HG03378 (cell line): ENCODE measurements at regions not wholly inside any gene's neighbourhood (a gene's known extent, or its start where the extent isn't known, plus 50 kb on each side); places are given as distances from the start of the nearest gene placed in this dataset.
"Not testable (repeated sequence)": the region's sequence is repeated elsewhere in the genome, so short reads cannot be mapped to it uniquely, and the experiment has no call there.

Experiments used
- ATAC-seq: cut with Tn5 transposase; IDR thresholded peaks from one replicate; pipeline ENCODE4 v1.9.1; 2021; ENCODE audit warnings: mild to moderate bottlenecking, moderate library complexity; ENCODE audit not compliant: unreplicated experiment

DNA sequence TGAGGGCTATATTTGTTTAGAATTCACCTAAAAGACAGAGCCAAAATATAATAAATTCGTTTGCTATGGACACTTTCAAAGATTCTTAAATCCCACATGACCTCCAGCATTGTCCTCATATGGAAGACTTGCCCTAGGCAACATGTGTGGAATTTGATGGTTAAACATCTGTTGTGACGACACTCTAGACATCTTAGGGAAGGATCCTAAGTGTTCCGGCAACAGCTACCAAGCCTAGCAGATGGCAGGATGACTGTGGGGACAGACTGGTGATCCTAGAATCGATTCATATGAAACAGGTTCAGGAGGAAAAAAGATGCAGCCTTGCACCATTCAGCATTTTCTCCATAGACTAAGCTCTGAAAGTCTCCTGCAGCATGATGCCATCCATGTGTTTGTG, 77.6 kb upstream of the BACH2 start:
- no peak for ATAC-seq

DNA sequence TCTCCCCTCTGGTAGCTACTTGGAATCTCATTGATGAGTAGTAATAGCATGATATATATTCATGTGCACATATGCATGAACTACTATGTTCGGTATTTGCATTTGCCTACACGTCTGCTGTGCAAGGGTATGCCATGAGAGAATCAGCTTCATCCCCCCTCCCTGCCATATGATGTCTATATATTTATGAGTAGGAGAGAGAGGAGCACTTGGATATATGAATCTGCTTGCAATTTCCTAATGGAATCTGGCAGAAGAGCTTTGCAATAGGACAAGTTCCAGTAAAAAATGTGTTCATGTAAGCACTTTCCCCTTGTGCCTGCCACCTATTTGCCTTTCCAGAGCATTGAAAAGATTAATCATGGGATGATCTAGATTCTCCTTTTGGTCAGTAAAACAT, 76.2 kb upstream of the BACH2 start:
- ATAC-seq = no peak

DNA sequence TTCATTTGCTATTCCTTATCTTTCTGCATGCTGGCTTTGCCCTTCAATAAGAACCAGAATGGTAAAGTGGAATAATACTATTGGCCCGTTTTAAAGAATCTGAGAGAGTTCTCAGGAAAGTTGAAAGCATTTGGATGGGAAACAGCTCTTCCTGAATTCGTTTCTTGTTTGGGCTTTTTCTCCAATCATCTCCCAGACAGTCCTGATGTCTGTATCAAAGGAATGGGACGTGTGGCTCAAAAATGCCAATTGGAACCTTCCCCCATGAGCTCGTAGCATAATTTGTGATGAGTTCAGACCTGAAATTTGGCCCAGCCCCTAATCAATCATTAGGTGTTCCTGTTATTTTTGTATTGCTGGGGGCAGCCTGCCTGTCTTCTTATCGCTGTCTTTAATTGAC, 75.8 kb upstream of the BACH2 start:
- ATAC-seq = no peak

DNA sequence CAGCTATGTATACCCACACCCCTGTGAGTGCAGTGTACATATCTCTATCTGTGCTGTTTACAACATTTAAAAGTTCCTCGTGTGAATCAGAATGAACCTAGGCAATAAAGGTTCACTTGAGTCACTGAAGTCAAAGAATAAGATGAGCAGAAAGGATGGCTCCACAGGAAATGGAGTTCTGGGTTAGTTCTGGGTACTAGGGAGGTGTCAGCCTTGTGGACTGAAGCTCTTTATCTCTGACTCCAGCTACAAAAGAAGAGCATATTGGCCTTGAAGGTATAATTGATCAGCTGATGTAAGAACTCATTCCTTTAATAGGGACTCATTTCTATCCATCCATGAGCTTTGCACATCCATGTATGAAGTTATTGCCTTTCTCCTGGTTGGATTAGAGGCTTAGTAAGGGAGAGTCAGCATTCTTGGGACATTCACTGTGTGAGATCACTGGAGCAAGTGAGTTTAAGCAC, 73.9 kb upstream of the BACH2 start:
- ATAC-seq = no peak

DNA sequence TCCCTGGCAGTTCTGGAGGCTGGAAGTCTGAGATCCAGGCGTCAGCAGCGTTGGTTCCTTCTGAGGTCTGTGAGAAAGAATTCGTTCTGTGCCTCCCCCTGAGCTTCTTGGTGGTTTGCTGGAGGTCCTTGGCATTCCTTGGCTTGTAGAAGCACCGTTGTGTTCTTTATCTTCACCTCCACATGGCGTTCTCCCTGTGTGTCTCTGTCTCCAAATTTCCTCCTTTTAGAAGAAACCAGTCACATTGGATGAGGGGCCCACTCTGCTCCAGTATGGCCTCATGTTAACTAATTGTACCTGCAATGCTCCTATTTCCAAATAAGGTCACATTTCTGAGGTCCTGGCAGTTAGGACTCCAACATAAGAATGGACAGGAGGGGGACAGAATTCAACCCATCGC, 73.0 kb upstream of the BACH2 start:
- ATAC-seq = no peak

DNA sequence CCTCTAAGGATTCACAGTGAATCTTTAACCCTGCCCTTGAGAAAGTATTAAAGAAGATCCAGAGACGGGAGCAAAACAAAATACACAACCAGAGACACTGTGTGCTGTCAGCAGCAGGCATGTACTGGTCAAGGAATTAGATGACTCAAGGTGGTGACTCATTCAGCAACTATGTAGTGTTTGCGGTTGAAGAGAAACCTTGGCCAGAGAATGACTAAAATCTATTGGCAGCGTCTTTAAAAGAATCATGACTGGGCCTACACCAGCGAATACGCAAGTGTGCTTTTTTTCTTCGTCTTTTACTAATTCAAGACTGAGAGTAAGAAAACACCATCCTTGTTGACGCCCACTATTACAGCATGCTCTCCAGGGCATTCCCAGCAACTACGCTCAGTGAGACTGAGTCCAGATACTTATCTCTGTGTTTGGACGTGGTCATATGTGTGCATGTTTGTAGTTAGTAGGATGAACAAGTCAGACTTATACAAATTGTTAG, 72.4 kb upstream of the BACH2 start:
- ATAC-seq = peak; percentile 99

DNA sequence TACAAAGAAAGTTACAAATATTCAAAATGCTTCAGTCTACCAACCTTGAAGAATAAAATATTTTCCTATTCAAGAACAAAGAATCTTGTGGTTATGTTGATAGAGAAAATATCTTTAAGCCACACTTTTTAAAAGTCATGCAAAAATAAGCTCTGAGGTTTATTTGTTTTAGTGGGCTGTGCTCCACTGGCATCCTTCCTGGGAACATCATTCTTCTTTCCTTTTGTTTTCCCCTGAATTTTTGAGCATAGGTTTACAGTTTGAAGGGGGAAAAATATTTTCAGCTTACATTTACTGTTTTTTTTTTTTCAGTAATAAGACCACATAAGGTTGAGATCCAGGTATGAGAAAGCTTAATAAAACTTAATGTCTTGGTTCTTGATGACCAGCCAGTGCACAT, 72.0 kb upstream of the BACH2 start:
- ATAC-seq = no peak

DNA sequence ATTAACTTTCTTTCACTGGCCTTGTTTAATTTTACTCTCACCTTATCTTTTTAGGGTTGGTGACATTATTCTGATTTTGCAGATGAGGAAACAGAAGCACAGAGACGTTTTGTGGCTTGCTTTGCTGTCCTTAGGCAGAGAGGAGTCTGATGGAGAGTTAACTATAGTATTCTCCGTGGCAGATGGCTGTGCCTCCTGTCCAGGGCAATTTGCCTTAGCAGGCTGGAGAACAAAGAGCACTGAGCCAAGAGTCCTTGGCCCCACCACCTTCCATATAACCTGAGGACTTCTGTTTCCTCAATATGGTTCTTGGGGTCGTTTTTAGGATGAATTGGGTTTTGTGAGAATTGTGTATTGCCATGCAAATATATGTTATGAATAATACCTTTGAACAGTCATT, 71.4 kb upstream of the BACH2 start:
- no peak for ATAC-seq

DNA sequence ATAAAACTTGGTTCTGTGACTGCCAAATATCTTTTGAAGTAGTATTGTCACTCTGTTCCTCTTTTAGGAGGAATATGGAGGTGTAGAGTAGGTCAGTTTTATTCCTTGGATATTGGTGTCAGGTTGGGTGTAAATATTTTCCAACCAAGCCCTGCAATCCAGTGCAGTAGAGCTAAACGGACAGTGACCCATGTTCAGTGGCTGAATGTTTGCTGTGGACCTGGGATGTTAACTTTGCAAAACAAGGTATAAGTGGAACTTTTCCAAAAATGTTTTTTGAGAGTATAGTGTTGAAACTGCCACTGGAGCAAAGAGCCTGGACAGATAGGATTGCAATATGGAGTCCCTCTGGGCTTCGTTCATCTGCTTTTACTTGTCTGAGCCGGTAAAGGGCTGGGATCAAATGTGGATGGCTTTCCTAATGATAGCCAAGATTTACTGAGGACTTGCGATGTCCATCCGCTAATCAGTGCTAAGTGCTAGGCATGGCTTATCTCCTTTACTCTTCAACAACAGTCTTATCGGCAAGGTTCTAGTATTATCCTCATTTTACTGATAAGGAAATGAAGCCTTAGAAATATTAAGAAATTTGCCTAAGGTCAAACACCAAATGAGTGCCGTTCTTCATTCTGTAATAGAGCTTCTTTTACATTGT, 69.0 kb upstream of the BACH2 start:
- no peak for ATAC-seq

DNA sequence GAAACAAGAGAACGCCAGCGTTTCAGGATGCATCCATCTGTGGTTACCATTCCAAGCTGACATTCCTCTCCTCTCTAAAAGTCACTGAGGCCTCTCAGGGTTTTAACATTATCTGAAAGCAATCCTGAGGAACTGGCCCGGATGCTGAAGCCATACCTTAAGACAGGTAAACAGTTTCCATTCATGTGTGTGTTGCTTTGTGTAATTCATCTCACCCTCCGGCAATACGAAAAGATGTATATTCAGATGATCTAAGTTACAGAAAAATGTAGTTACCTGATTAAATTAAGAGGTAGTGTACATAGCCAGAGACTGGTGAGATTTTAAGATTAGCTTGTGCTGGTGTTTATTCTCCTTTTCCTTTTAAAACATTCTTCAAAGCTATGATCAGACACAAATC, 68.4 kb upstream of the BACH2 start:
- no peak for ATAC-seq

DNA sequence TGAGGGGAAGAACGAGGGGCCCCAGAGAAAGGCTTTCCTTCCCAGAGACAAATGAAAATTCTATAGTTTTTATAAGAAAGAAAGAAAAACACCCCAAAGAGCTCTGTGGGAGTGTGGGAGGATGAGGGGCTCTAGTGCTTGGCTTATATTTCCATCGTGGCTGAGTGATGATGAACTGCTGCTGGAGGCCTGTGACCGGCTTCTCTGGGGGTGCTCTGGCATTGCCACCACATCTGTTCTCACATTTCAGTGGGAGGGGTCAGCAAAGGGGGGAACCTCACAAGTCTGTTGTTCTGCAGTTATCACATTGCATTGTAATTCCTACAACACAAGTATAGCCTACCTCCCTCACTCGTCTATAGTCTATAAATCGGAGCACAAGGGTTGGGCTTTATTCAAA, 67.6 kb upstream of the BACH2 start:
- no peak for ATAC-seq

DNA sequence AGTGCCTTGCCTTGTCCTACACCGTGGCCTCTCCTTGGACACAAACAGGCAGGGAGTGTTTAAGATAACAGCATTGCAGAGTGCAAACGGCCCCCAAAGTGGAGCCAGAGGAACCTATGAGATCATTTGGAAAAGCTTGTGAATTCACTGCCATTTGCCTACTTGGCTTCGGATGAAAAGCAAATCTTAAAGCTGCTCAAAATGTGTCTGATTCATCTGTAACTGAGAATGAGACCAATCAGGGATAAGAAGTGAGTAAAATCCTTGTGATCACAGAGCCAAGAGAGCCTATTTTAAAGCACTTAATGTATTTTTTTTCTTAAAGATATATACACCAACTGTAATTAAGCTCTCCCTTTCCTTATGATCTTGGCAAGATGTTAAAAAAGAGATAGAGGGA, 65.7 kb upstream of the BACH2 start:
- no peak for ATAC-seq

DNA sequence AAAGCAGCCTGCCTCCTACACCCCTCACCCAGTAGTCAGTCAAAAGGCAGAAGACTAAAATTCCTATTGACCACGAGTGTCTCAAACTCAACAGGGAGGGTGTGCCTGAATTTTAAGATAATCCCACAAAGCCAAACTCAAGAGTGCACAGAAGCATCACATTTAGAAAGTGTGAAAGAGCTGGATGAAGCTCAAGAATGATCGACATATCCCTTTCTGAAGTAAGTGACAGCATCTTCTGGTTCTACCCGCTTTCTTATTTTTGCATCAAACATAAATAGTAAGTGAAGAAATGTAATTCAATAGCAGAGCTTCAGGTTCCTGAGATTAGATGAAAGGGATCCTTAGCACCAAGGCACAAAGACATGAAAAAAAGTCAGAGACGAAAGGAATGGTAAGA, 64.5 kb upstream of the BACH2 start:
- no peak for ATAC-seq

DNA sequence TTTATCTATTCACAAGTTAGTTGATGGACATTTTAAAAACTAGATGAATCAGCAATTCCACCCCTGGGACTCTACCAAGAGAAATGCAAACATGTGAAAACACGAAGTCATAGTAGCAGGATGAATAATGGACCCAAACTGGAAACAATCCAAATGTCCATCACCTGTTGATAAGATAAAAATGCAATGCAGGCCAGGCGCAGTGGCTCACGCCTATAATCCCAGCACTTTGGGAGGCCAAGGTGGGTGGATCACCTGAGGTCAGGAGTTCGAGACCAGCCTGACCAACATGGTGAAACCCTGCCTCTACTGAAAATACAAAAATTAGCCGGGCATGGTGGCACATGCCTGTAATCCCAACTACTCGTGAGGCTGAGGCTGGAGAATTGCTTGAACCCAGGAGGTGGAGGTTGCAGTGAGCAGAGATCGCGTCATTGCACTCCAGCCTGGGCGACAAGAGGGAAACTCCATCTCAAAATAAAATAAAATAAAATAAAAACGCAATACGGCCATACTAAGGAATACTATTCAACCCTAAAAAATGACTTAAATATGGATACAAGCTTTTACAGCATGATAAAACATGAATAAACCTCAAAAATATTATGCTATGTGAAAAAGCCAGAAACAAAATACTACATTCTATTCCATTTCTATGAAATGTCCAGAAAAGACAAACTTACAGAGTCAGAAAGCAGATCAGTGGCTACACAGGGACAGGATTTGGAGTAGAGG, 61.6 kb upstream of the BACH2 start:
- ATAC-seq = not testable (repeated sequence)

DNA sequence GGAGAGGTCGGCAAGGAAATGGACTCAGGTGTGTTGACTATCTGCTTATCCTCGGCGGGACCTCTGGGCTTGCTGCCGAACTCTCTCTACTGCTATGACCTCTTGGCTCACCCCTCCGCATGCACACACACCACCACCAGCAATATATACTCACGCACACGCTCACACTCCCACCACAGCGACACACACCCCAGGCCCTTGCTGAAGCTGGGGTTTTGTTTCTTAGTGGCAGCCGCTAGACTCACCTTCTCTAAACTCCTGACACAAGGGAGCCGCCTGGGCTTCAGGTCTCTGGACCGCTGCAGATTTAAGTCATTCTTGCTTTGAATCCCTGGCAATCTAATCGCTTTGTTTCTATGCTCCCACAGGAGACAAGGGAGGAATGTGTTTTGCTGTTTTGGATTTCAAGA, 59.4 kb upstream of the BACH2 start:
- no peak for ATAC-seq

DNA sequence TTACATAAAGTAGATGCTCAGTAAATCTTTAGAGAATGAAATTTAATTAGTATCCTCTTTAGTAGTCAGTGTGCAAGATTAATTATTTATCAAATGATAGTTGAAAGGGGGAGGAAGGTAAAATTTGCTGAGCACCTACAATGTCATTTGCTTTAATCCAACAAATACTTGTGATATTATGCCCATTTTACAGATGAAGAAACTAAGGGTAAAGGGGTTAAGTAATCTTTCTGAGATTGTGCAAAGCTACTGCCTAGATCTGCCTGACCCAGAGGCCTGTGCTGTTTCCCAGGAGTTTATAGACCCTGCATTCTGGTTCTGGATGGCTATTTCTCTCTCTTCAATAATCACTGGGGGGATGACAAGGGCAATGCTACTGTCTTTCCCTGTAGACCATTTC, 58.3 kb upstream of the BACH2 start:
- no peak for ATAC-seq

DNA sequence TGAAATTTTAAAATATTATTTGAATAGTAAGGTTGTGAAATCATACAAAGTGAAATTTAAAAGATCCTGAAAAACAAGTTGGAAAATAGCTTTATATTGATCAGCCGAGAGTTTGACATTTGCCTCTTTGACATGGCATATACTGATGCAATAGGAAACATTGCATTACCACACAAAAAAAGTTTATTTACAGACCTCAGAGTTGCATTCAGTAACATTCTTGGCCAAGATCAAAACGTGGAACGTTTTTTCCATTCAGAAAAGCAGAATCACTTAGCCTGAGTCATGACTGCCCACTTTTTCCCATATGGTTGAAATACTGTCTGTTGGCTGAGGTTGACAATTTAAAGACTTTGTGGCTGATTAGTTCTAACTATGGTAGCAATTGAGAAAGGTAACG, 55.1 kb upstream of the BACH2 start:
- no peak for ATAC-seq

DNA sequence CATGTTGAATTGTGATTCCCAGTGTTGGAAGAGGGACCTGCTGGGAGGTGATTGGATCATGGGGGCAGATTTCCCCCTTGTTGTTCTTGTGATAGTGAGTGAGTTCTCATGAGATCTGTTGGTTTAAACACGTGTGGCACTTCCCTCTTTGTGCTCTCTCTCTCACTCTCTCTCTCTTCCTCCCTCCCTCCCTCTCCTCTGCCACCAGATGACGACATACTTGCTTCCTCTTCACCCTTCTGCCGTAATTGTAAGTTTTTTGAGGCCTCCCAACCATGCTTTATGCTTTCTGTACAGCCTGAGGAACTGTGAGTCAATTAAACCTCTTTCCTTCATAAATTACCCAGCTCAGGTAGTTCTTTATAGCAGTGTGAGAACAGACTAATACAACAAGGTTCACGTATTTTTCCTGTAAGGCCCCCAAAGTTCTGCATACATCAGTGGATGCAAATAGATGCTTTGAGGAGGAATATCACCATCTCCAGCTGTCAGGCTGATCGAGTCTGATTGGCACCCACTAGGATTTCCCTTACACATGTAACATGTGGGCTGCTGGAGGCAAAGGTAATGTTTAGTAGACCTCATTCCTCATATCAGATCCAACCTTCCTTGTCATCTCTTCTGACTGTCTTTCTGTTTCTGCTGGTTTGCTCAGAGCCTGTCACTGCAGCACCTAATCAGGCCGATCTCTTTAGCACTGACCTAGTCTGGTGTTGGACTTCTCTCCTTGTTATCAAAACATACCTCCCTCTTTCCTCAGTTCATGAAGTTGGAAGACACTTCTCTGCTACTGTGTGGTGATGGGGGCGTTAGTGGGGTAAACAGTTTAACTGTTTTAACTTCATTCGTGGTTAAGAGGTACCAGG, 54.3 kb upstream of the BACH2 start:
- ATAC-seq = no peak

DNA sequence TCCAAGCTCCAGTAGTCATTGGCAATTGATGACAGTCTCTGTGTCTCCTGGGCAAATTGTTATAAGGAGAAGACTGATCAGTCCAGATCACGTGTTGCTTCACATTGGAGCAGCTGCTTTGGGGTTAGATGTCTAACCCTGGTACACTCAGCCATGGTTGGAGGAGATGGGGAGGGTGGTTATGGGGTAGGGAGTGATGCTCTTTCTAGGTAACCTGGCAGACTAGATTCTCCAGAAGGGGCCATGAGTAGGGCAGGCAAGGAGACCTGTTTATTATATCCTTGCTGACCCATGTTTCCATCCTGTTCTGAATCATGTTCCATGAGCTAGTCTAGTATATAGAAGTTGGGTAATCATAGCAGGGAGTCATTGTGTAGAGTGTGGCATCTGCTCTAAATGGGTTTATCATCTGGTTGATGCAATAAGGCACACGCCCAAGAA, 50.8 kb upstream of the BACH2 start:
- ATAC-seq = no peak

DNA sequence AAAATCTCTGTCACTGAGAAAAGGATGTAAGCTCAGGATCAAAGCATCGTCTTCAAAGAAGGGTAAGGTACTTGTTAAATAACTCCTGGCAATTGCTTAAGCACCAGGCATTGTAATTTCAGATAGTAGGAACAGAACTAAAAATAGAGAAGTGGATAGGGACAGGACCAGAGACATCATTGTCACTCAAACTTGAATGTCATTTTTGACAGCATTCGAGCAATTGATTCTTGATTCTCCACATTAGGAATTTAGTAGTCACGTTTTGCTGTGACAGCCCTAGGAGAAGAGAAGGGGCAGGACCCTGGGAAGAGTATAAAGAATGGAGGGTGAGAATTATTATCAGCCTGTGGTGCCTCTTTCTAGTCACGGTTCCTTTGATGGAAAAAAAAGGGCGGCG, 50.1 kb upstream of the BACH2 start:
- no peak for ATAC-seq
